GM18498 (cell line): ENCODE measurements at regions not wholly inside any gene's neighbourhood (a gene's known extent, or its start where the extent isn't known, plus 50 kb on each side); places are given as distances from the start of the nearest gene placed in this dataset.

Experiments used
- ATAC-seq: cut with Tn5 transposase; IDR thresholded peaks from one replicate; pipeline ENCODE4 v1.9.1; 2021; ENCODE audit warnings: mild to moderate bottlenecking, moderate library complexity; ENCODE audit not compliant: unreplicated experiment

DNA sequence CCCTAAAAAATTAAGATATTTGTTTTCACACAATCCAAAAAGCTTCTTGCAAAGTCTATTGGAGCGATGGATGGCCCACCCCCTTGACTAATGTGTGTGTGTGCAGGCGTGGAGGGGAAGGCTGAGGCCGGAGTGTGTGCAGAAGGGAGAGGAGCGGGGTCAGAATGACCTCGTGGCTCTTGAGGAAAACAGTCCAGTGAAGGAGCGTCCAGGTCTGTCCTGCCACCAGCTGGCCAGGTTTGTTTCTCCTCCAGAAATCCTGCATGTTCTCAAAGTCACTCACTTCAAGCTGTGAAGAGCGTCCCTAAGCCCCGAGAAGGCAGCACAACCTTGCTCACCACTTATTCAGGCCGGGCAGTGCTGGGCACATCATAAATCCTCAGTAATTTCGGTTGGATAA lies 69.5 kb upstream of the SSX2IP start:
- no peak for ATAC-seq

GRCh38 chr1:84758968-84759491 lies 68.8 kb upstream of the SSX2IP start:
- no peak for ATAC-seq

DNA sequence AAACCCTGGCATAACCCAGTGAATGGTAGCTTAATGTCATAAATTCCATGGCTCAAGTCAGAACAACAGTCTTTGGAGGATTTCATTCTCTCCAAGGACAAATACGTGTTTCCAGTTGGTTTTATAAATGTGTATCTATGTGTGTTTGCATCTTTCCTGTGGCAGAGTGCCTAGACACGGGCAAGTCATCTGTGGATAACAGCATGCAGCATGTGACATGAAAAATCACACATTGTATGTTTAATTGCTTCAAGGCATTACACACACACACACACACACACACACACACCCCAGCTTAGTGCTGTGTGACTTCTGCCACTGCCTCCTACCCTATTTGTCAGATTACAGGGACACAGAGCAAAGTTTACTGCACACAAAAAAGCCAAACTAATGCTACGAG lies 68.2 kb upstream of the SSX2IP start:
- no peak for ATAC-seq

- no peak for ATAC-seq
These were observed 67.0 kb upstream of the SSX2IP start for GRCh38 chr1:84757301-84757700.

DNA sequence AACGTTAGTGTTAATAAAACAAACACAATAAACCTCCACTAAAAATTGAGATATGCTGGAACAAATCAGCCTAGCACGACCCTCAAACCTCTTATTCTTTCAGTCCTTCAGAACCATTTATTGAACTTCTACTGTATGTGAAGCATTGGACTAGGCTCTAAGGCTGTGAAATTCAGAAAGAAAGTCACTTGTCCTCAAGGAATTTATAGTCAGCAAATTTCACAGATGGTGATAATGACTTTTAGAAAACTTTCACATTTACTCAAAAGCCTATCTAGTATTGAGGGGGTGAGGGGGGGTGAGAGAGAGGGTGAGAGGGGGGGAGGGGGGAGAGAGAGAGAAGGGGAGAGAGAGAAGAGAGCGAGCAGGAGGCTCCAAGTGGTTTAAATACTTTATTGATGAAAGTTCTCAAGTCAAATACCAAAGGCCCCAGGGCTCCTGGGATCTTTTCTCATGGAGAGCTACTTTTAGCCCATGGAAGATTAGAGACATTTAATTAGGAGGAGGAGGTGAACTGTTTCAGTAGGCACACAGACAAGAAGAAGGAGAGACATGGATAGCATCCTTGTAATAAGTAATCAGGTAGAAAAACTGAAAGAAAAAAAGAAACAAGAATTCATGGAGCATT lies 66.3 kb upstream of the SSX2IP start:
- ATAC-seq: no peak

GRCh38 chr1:84756001-84756400 lies 65.7 kb upstream of the SSX2IP start:
- ATAC-seq: no peak

- ATAC-seq: no peak
These were observed 65.0 kb upstream of the SSX2IP start for GRCh38 chr1:84755216-84755615.

GRCh38 chr1:84754386-84754703 lies 64.1 kb upstream of the SSX2IP start:
- no peak for ATAC-seq

DNA sequence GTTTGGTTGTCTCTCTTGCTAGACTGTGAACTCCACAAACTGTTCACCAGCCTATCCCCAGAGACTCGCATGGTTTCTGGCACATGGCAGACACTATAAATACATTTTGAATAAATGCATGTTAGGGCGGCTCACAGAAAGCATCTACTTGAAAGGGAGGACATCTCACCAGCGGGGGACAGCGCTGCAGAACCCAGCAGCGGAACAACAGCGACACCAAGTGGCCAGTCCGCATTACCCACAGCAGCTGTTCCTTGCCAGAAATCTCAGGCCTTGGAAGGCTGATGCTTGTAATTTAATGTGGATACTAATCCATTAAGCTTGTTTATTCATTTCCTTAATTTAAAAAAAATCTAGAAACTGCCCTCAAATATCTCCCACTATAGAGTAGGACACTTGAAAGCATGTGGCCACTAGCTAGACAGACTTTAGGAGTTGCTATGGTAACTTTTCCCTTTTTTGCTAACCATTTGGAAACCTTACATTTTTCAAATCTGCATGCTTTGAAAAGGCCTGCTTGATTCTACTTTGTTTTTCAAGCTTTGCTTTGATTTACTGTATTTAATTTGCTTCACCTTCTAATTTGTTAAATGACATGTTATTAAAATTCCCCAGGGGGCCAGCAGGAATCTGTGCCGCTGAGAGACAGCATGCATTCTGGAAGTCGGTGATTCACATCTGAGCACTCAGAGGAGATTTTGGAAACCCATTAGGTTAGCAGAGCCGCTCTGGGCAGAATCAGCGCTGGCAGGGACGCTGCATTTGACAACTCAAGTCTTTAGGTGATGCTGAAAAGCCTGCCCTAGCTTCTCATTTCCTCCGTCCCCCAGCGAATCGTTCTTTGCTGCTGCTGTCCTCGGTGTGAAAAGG lies 63.5 kb upstream of the SSX2IP start:
- peak; percentile 80 for ATAC-seq

DNA sequence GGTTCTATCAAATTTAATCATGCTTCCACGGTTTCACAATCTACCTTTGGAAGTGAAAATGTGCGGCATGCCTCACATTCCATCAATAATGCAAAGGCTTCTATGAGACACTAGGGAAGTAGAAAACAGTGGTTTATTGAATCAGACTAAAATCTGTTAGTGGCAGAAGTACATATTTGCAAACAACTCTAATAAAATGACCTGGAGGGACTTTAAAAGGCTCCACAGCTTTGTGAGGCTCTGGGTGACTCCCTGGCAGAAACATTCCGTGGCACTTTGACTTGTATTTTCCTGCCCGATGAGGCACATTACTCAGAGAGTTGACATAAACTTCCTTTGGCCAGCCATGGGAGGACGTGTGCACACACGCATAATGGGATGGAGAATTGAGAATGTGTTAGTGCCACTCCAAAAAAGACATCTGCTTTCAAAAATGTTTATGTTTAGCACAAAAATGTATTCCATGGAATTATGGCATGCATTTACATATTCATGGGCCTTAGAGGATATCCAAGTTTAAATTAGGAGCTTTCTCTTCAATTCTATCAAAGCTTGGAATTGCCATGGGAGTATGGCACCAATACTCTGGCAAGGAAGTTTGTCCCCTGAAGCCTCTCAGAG lies 60.0 kb upstream of the SSX2IP start:
- ATAC-seq: no peak

DNA sequence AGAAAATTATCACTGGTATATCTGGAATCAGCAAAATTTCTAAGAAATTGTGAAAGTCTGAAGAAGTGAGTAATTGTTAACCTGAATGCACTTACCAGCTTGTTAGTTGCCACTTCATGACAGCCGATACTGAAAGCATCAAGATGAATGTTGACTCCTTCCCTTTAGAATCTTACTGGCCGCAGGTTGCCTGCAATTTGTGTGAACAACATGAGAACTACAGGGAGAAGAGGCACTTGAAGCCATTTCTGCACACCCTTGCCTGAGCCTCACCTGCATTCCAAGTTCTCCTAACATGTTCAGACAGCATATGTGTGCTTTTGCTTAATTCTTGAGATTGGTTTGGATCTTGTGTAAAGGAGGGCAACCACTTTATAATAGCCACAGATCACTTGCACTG lies 59.2 kb upstream of the SSX2IP start:
- ATAC-seq: no peak

DNA sequence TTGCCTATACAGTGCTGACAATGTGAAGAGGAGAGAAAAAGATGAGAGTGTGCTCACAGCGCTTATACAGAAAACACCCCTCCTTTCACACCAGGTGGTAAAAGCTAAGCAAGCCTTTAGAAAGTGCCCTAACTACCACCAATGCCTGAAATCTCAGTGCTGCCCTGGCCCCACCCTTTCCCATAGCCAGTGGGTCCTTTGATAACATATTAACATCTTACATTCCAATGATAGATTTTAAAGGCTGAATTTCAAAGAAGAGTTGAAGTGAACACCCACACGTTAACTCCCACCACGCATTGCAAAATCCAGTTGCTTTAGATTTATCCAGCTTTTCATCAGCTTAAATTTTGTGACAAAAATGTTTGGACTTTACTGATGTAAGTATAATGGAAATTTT lies 58.1 kb upstream of the SSX2IP start:
- ATAC-seq: no peak

GRCh38 chr1:84745857-84746256 lies 55.6 kb upstream of the SSX2IP start:
- no peak for ATAC-seq

DNA sequence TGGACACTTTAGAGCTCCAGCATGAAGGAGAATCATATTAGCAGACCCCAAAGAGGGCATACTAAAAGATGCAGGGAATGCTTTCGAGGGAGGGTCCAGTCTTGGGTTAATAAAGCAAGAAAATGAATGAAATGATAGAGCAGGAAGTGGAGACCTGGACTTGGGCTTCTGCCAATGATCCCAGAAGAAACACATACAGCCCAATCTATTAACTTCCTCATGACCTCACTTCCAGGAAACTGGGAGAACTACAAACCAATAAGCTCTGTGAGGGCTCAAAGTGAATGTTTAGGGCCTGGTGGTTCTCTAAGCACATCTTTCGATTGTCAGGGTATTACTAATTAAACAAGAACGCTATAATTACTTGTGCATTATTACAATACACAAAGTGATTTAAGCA lies 53.6 kb upstream of the SSX2IP start:
- ATAC-seq: no peak

DNA sequence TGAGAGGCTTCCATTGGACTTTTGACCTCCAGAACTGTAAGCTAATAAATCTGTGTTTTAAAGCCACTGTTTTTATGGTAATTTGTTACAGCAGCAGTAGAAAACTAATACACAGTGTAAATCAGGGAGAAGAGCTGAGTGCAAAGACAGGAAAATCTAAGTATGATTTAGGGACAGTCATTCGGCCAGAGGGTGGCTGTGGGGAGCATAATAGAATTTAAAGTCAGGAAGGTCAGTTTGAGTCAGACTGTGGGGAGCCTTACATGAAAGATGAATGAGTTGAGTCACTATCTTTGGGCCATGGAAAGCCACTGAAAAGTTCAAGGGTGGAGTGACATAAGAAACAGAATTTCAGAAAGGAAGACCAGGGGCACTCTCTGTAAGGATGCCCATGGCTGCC lies 52.4 kb upstream of the SSX2IP start:
- ATAC-seq: no peak

- no peak for ATAC-seq
These were observed 49.9 kb upstream of the SSX2IP start for GRCh38 chr1:84740050-84740714.
